ENCODE measurements at regions not wholly inside any gene's neighbourhood (a gene's known extent, or its start where the extent isn't known, plus 50 kb on each side); places are given as distances from the start of the nearest gene placed in this dataset.
"Not testable (repeated sequence)": the region's sequence is repeated elsewhere in the genome, so short reads cannot be mapped to it uniquely, and the experiment has no call there.

DNA sequence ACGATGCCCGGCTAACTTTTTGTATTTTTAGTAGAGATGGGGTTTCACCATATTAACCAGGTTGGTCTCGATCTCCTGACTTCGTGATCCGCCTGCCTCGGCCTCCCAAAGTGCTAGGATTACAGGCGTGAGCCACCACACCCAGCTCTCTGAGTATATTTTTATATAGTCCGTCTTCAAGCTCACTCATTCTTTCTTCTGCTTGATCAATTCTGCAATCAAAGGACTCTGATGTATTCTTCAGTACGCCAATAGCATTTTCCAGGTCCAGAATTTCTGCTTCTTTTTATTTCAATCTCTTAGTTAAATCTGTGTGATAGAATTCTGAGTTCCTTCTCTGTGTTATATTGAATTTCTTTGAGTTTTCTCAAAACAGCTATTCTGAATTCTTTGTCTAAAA lies 281.9 kb upstream of the PMFBP1 start:
- not testable (repeated sequence) for DNase-seq

DNA sequence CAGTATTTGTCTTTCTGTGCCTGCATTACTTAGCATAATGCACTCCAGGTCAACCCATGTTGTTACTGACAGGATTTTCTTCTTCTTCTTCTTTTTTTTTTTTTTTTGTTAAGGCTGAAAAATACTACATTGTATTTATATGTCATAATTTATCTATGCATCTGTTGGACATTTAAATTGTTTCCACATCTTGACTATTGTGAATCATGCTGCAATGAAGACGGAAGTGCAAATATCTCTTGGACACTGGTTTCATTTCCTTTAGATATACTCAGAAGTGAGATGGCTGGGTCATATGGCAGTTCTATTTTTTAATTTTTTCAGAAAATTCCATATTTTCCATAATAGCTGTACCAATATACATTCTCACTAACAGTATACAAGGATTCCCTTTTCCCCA lies 272.7 kb upstream of the PMFBP1 start:
- no peak for DNase-seq

DNA sequence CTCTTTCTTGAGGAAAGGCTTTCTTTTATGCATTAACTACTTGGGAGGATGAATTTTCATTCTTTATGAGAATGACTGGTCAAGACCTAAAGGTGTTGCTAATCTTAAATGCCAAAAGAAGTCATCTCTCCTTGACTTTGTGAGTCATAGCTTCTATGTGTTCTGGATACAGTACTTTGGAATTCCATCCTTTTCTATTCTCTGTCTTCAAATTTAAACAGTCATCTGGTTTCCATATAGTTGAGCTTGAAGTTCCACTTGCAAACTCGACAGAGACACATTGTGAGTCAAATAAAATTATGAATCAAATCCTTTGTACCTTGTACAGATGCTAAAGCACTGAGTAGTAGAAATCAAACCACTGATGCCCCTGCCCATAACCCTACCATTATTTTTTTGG lies 271.9 kb upstream of the PMFBP1 start:
- no peak for DNase-seq

DNA sequence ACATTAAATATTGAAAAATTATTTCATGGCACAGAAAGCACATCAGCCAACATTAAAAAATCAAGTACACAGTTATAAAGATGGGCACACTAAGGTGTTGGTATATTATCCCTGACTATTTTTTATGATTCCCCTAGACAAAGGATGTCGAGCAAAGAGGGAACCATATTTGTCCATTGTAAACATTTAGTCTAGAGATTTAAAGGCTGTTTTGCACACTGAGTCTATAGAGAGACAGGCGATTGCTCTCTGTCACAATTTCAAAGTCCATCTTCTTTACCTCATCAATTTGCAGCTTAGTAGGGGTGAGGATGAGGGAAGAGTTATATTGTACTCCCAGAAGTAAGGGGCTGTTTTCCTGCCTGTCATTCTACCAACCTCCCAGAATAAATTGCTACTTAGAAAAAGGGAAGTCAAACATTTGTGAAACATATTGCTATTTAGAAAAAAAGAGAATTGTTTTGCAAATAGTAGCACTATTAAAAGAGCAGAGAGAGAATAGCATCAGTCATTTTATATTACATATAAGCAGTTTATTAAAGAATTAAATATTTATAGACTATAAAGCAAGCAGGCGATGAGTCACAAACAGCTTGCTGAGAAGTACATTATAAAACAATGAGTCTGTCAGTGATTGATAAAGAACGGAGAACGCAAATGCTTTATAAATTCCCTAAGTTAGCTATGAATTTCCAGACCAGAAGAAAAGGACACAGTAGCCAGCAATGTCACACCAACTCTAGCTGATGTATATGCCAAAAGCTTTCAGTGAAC lies 270.6 kb upstream of the PMFBP1 start:
- no peak for DNase-seq

DNA sequence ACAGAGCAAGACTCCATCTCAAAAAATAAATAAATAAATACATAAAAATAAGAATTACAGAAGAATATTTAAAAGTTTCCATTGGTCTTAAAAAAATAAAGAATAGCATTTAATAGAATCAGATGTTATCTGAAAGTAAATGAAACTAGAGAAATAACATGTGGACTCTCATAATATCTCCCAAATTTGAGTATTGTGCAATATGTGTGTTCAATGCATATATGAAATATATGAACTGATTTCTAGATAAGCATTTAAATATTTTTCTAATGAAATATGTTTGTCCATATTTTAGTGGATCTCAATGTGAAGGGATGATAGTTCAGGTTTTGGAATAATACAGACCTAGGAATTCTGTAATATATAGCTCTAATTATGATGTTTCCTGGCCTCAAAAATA lies 265.9 kb upstream of the PMFBP1 start:
- no peak for DNase-seq

DNA sequence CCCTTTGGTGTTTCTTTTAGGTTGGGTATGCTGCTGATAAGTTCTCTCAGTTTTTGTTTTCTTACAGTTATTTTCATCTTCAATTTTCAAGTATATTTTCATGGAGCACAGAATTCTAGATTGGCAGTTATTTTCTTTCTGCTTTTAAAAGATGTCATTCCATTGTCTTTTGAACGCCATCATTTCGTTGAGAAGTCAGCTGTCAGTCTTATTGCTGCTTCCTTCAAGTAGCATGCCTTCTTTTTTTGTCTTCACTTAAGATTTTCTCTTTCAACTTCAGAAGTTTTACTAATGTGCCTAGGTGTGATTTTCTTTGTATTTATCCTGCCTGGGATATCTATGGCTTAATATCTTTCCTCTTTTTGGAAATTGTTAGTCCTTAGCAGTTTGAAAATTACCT lies 262.2 kb upstream of the PMFBP1 start:
- DNase-seq = no peak

DNA sequence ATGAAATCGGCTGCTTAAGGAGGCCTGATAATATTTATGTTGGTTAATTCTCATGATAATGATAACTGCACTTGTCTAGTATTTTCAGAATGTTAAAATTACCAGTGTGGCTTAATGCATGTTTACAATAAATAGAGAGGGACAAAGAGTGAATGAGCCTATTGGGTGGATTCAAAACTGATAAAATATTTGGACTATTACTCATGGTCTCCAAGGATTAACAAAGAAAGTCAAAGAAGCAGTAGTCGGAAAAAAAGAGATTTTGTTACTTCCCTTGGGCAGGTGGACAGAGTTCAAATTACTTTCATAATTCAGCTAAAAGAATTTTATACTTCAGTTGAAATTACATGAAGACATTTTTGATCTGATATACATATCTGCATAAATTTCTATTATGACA lies 258.2 kb upstream of the PMFBP1 start:
- DNase-seq = no peak

DNA sequence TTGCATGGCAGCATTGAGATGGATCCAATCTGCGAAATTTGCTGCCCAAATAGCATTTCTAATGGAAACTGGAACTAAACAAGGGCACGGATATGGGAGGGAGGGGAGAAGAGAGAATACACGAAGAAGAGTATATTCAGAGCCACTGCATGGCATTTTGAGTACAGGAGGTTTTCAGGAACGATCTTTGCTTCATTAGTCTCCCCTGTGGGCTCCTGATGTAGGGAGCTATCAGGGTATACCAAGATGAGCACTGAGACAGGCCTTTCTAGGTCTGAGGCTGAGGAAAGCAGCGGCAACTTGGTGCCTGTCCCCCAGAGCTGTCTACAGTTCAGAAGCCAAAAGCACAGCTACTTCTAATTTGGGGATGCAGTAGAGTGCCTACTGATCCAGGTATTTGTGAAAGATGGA lies 257.7 kb upstream of the PMFBP1 start:
- no peak for DNase-seq

DNA sequence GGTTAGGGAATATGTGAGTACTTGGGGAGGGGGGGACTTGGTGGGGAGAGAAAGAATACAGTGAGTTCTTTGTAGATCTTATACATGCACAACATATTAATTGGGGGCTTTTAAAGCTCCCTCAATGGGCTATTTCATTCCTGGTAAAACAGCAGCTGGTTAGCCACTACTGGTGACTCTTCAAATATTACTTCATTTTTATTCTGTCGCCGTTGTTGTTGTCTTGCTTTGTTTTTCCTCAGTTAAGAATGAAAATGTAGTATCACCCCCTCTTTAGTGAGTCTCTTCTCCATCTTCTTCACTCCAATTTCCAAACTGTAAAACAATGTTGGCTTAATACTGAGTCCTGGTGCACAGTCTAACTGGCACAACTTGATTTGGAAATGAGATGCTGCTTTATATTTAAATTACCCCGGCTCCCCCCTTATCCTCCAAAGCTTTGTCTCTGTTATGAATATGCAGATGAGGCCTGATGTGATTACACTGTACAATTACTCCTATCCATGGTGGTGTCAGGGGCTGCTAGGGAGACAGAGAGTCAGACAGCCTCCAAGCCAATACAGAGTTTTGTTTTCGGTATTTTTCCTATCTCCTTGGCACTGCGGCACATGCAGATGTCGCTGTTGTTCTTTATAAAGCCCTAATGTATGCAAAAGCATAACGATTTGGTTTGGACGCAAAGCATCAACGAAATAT lies 256.9 kb upstream of the PMFBP1 start:
- no peak for DNase-seq

DNA sequence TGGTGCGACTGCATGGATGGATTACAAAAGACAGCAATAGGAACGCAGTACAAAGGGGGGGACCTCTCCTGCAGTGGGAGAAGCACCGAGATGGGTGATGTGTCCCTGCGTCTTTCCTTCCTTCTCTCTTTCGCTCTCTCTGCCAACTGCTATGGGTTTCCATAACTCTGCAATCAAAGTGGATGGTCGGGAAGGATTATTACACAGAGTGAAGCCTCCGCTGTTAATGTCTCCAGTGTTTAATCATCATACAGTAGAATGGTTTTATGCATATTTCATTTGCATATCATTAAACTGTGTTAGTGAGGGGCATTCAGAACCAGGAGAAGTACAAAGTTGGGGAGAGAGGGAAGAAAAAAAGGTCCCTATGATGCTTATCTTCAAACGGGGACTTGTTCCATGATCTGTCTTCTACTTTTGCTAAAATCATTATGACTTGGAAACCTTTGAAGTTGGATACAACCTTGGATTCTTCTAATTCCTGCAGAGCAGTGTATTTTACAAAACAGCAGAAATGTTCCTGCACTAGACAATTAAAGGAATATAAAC lies 255.9 kb upstream of the PMFBP1 start:
- DNase-seq = no peak

DNA sequence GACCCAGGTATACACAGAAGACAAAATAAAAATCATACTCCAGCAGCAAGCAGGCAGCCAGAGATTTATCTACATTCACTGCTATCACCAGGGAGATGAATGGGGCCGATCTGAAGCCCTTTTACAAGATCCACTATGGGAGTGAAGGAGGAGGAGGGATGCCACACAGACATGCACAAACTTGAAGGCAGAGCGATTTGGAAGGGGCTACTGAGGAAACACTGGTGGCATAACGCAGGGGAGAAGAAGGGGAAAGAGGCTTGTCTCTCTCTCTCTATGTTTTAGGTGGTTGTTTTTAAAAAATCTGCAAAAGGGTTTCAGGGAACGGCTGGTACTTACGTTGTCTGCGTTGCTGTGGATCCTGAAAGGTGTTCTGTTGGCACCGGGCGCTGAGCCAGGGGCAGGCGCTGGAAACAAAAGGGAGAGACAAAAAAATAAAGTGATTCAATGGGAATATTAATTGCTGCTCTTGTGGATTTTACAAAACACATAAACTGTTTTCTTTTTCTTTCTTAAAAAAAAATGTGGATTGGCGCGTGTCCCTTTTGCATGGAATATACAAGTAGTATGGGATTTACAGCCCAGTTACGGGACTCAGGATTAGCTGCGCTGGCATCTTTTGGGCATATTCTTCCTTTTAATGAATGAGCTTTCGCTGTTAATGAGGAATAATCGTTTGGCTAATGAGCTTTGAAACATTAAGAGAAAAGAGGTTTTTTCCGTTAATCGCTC lies 255.3 kb upstream of the PMFBP1 start:
- no peak for DNase-seq

DNA sequence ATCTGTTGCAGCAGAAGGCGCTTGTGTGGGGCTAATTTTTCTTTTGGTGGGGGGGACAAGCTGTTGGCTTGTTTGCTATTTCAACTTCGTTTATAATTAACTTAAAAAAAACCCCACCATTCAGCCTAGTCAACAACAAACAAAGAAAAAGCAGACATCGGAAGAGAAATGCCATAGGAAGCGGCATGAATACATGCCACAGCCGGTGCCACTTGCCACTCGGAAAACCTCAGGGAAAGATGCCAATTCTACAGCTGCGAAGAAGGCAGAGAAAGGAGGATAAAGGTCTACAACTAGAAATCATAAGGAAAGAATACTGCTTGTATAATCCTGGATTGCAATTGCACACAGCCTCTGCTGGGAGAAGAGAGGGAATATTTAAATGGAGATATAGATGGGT lies 254.4 kb upstream of the PMFBP1 start:
- DNase-seq = no peak

DNA sequence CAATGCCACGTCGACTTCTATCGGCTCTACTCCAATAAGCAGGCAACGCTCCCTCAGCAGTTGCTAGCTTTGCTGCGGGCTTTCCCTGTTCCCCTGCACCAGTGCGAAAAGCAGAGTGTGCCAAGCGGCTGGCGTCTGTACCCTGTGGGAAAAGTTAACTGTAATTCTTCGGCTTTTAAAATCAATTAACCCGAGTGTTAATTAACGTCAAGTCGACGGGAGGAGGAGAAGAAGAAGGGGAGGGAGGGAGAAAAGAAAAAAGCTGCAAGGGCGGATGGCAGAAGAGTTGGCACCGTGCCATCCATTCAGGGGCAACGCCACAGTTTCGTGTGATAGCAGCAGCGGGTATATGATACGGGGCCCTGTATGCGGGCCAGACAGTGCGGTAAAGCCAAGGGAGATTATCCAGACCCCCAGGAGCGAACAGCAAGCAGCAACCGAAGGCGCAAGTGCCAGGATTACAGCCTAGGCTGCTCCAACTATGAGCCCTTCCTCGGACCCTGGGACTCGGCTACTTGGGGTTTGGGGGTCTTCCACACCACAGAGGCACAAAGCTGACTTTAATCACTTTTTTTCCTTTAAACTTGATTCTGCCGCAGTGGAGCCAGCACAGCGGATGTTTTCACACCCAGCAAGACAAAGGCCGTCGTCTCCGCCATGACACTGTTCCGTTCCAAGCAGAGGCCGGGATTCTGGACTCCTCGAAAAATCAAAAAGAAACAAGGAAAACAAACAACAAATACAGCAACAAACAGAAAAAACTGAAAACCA lies 253.8 kb upstream of the PMFBP1 start:
- no peak for DNase-seq

DNA sequence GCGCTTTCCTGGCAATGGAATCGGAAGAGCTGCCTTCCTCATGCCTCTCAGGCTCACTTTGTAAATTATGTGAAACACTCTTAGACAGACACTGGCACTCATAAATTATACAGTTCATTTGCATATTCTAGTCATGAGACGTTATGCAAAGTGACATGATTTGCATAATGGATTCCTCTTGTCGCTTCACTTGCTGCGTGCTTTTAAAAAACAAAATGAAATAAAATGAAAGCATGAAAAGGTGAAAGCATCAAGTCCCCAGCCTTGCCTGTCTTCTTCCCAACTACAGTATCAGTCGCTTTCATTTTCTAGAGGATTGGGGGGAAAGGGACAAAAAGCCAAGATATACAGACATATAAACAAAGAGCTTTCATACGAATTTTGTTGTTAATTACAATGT lies 252.8 kb upstream of the PMFBP1 start:
- DNase-seq = no peak

DNA sequence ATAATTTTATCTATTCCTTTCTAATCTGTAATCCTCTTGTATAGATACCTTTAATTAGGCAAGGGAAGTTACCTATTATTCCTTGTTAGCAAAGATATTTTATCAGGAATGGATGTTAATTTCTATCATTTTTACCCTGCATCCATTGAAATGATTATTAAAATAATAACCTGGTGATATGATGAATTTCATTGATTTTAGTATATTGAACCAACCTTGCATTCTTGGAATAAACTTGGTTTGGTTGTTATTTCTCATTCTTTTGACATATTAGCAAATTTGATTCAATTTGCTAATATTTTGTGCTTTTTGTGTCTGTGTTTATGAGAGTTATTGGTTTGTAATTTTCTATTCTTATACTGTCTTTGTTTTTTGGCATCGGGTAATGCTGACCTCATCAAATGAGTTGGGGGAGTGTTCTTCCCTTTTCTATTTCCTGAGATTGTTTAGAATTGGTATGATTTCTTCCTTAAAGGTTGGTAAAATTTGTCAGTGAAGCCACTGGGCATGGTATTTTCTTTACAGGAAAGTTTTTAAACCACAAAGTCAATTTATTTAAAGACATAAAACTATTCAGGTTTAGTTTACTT lies 250.4 kb upstream of the PMFBP1 start:
- DNase-seq = no peak

DNA sequence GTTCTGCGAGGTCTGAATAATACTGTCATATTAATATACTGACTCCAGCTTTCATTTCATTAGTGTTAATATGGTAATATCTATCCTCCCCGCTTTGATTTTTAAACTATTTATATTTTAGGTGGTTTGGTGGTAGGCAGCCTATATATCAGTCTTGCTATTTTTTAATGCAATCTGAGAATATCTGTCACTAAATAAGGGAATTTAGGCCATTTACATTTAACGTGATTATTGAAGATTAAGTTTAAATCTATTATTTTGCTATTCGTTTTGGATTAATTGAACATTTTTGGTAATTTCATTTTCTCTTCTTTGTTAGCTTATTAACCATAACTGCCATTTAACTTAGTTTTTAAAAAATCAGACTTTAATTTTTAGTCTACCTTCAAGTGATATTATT lies 247.7 kb upstream of the PMFBP1 start:
- no peak for DNase-seq

DNA sequence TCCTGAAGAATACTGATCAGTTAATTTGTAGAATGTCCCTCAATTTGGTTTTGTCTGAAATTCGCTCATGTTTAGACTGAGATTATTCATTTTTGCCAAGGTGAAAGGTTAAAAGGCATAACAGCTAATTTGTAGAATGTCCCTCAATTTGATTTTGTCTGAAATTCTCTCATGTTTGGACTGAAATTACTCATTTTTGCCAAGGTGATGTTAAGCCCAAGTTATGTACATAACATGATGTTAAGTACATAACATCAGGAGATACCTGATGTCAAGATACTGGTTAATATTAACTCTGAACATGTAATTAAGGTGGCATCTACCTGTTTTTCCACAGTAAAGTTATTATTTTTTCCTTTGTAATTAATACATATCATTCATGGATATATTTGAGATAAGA lies 243.4 kb upstream of the PMFBP1 start:
- DNase-seq = no peak

DNA sequence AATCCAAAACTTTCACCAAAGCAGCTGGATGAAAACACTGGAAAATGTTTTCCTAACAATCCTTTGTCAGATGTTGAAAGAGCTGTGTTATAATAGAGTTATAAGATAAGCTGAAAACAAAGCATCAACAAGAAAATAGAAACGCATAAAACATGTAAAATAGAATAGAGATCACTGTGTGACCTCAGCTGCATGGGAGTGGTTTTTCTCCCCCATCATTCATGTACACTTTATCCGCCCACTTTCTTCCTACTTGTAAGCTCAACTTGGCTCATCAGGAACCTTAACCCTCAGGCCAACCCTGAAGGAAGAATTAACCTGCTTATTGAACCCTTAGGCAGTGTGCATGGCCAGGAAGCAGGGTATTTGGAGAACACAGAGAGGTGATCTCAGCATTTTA lies 238.5 kb upstream of the PMFBP1 start:
- no peak for DNase-seq

DNA sequence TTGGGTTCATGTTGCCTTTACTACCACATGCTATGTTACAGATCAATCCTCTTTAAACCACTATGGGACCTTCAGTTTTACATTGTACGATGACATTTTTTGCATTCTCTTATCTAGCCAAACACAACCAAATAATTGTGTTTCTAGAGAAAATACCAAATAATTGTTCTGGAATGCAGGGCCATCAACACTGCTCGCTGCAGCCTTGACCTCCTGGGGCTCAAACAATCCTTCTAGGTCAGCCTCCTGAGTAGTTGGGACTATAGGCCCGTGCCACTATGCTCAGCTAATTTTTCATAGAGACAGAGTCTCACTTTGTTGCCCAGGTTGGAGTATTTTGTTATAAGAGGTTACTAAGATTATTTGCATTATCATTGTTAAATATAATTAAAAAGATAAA lies 237.5 kb upstream of the PMFBP1 start:
- DNase-seq = no peak

DNA sequence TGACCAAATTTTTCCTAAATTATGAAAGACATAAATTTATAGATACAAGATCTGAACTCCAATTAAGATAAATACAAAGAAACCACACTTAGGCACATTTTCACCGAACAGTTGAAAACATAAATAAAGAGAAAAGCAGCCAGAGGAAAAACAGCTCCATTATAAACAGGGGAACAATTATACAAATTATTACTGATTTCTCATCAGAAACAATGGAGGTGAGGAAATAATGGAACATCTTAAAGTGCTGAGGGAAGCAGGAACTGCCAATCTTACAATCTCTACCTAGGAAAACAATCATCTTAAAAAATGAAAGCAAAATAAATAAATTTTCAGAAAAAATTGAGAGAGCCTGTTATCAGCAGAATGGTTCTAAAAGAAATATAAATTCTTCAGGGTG lies 234.4 kb upstream of the PMFBP1 start:
- DNase-seq = no peak

DNA sequence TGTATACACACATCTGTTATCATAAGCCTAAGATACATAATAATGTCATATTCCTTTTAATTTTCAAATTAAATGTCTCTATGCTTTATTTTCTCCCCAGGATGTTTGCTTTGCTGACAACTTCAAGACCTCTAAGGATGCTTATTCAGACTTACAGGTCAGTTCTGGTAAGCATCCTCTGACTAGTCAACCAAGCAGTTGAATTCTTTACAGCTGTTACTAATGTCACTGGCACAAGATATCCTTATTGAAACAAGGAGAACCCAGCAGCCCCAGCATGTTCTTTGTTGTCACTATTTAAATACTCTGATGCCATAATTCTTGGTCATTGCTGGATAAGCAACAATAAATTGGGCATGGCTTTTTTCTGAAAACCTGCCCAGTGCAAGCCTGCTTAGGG lies 232.3 kb upstream of the PMFBP1 start:
- DNase-seq = no peak

DNA sequence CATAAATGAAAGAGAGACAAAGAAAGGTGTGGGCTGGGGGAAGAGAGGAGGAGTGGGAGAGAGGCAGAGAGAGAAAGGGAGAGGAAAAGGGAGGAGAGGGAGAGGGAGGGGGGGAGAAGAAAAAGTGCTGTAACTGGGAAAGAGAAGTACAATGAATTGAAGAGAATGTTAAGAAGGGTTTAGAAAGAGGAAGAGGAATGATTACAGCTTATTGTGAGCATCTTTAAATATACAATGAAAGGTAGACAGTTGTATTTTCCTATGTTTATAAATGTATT lies 229.1 kb upstream of the PMFBP1 start:
- no peak for DNase-seq
